Neural progenitor cell (in vitro differentiated cells): ENCODE measurements at regions not wholly inside any gene's neighbourhood (a gene's known extent, or its start where the extent isn't known, plus 50 kb on each side); places are given as distances from the start of the nearest gene placed in this dataset.

Experiments
- DNase-seq: peaks from one replicate; pipeline ENCODE4 v3.0.0-alpha.2; 2016; ENCODE audit warnings: low spot score
- H2AFZ ChIP-seq: fragments of 200-600 bp; sonication (generic); replicated peaks from 2 replicates; pipeline ENCODE4 v1.6.1; 2016; ENCODE audit warnings: antibody characterized with exemption
- H3F3A ChIP-seq: fragments of 200-600 bp; sonication (generic); 2 replicates; pipeline ENCODE4 v1.6.1; 2016; ENCODE audit warnings: antibody characterized with exemption, low read depth
- H3K27ac ChIP-seq: fragments of 200-600 bp; sonication (generic); 2 replicates; pipeline ENCODE4 v1.5.1; 2016; ENCODE audit warnings: mild to moderate bottlenecking
- H3K27me3 ChIP-seq: fragments of 200-600 bp; sonication (generic); 2 replicates; pipeline ENCODE4 v1.6.1; 2016; ENCODE audit warnings: mild to moderate bottlenecking, moderate library complexity
- H3K36me3 ChIP-seq: fragments of 200-600 bp; sonication (generic); 2 replicates; pipeline ENCODE4 v1.5.1; 2016
- H3K4me1 ChIP-seq: fragments of 200-600 bp; sonication (generic); 2 replicates; pipeline ENCODE4 v1.6.1; 2016; ENCODE audit warnings: mixed run types
- H3K4me2 ChIP-seq: fragments of 200-600 bp; sonication (generic); 2 replicates; pipeline ENCODE4 v1.6.1; 2016
- H3K4me3 ChIP-seq: fragments of 200-600 bp; sonication (generic); 2 replicates; pipeline ENCODE4 v1.5.1; 2016
- H3K79me2 ChIP-seq: fragments of 200-600 bp; sonication (generic); 2 replicates; pipeline ENCODE4 v1.6.1; 2016; ENCODE audit warnings: low read depth
- H3K9ac ChIP-seq: fragments of 200-600 bp; sonication (generic); 2 replicates; pipeline ENCODE4 v1.6.1; 2016
- H3K9me3 ChIP-seq: fragments of 200-600 bp; sonication (generic); 2 replicates; pipeline ENCODE4 v1.5.1; 2016; ENCODE audit warnings: low read depth
- H4K20me1 ChIP-seq: fragments of 200-600 bp; sonication (generic); 2 replicates; pipeline ENCODE4 v1.6.1; 2016; ENCODE audit warnings: low read depth
- H3K27ac Mint-ChIP-seq: 3 replicates; pipeline ENCODE4 v1.8.0; 2021; ENCODE audit warnings: mixed read lengths
- H3K27me3 Mint-ChIP-seq: 2 replicates; pipeline ENCODE4 v1.8.0; 2022; ENCODE audit warnings: low read depth, mild to moderate bottlenecking, inconsistent platforms, moderate library complexity, mixed read lengths; ENCODE audit not compliant: insufficient read depth
- H3K36me3 Mint-ChIP-seq: 3 replicates; pipeline ENCODE4 v1.8.0; 2021; ENCODE audit warnings: mixed read lengths
- H3K4me1 Mint-ChIP-seq: 3 replicates; pipeline ENCODE4 v1.8.0; 2021; ENCODE audit warnings: mixed read lengths
- H3K4me3 Mint-ChIP-seq: 3 replicates; pipeline ENCODE4 v1.8.0; 2021; ENCODE audit warnings: mild to moderate bottlenecking, moderate library complexity, mixed read lengths
- H3K9me3 Mint-ChIP-seq: 3 replicates; pipeline ENCODE4 v1.8.0; 2020; ENCODE audit warnings: mixed read lengths
- EZH2 ChIP-seq: fragments of 200-600 bp; sonication (generic); IDR thresholded peaks from 2 replicates; pipeline ENCODE4 v1.6.1; 2017; ENCODE audit warnings: antibody characterized with exemption, mild to moderate bottlenecking, moderate library complexity
- EZH2phosphoT487 ChIP-seq: fragments of 200-600 bp; sonication (generic); IDR thresholded peaks from 2 replicates; pipeline ENCODE4 v1.6.1; 2017; ENCODE audit warnings: antibody characterized with exemption
- TF ChIP-seq, protein P1 (sequence below): fragments of 200-600 bp; sonication (generic); IDR thresholded peaks from 2 replicates; pipeline ENCODE4 v1.5.1; 2017; ENCODE audit warnings: antibody characterized with exemption, mild to moderate bottlenecking

DNA sequence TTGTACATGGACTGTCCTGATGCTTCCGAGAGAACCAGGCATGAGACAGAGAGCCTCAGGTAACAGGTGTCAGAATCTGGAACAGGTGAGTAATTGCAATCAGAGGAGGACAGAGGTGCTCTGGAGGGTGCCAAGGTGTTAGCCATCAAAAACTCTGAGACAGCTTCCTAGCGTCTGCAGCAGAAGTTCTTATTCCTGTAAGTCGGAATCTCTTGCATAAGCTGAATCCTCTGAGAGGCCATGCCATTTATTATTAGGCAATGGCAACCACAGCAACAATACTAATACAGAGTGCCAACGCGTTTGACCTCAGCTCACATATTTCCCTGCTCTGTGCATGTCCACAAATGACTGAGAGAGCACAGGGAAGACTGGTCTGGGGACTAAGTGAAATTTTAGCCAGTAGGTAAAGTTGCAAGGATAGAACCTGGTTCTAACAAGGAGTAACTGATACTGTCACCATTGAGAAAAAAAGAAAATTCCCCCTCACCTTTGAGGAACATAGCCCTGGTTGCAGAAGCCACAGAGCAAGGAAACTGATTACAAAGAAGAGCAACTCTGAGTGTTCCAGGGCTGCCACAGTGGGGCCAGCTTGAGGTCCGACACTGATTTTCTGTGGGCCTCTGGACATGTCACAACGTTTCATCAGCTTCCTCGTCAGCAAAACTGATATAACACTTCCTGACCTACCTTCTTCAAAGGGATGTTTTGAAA lies 55.1 kb upstream of the ACSL3 start:
- no peak overlapping the region for H3K27ac Mint-ChIP-seq
- TF ChIP-seq EZH2: no peak
- TF ChIP-seq EZH2phosphoT487: no peak
- TF ChIP-seq, protein P1, sequence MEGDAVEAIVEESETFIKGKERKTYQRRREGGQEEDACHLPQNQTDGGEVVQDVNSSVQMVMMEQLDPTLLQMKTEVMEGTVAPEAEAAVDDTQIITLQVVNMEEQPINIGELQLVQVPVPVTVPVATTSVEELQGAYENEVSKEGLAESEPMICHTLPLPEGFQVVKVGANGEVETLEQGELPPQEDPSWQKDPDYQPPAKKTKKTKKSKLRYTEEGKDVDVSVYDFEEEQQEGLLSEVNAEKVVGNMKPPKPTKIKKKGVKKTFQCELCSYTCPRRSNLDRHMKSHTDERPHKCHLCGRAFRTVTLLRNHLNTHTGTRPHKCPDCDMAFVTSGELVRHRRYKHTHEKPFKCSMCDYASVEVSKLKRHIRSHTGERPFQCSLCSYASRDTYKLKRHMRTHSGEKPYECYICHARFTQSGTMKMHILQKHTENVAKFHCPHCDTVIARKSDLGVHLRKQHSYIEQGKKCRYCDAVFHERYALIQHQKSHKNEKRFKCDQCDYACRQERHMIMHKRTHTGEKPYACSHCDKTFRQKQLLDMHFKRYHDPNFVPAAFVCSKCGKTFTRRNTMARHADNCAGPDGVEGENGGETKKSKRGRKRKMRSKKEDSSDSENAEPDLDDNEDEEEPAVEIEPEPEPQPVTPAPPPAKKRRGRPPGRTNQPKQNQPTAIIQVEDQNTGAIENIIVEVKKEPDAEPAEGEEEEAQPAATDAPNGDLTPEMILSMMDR: no peak
- H3K79me2 ChIP-seq: no peaks in the 10 kb centered on the region
- no peak overlapping the region for H3K9ac ChIP-seq
- no peaks in the 10 kb centered on the region for H3K36me3 ChIP-seq
- H3K9me3 ChIP-seq: no peaks in the 10 kb centered on the region
- no peak overlapping the region for H3K27ac ChIP-seq
- no peak for DNase-seq
- H3K9me3 Mint-ChIP-seq: no peaks in the 10 kb centered on the region
- no peaks in the 10 kb centered on the region for H3K4me1 ChIP-seq
- no peak overlapping the region for H2AFZ ChIP-seq
- H3K4me3 Mint-ChIP-seq: no peak overlapping the region
- H3K27me3 ChIP-seq: no peaks in the 10 kb centered on the region
- peaks cover 2% of the 10 kb centered on the region for H3K4me1 Mint-ChIP-seq
- no peaks in the 10 kb centered on the region for H4K20me1 ChIP-seq
- H3K27me3 Mint-ChIP-seq: peaks cover 5% of the 10 kb centered on the region
- no peaks in the 10 kb centered on the region for H3F3A ChIP-seq
- no peak overlapping the region for H3K4me3 ChIP-seq
- no peaks in the 10 kb centered on the region for H3K36me3 Mint-ChIP-seq
- no peak overlapping the region for H3K4me2 ChIP-seq

DNA sequence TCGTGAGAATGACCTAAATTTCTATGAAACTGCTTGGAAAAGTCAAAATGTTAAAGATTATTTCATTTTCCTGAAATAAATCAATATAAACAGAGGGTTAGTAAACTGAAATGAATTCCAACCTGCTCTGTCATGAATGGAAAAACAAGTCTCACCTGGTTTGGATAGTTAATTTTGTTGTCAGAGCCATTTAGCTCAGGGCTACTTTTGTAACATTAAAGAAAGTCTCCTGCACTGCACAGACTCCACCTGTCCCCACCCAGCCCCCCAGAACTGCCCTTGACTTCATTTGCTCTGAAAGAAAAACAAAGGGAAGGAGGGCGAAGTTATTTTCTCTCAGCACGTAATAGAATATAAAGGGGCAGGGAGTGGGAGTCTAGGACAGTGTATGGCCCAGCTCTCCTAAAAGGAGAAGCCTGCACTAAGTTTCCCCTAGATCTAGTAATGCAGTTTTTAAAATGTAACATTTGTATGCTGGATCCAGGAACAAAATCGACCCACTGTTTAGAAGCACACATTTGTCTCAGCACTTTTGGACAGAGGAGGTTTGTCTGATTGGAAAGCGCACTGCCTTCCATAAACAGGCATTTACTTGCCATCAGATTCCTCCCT lies 54.2 kb upstream of the ACSL3 start:
- no peak overlapping the region for H3K4me3 Mint-ChIP-seq
- no peak overlapping the region for H3K4me2 ChIP-seq
- H3K27me3 ChIP-seq: no peaks in the 10 kb centered on the region
- no peak for TF ChIP-seq EZH2phosphoT487
- TF ChIP-seq, protein P1: no peak
- TF ChIP-seq EZH2: no peak
- H2AFZ ChIP-seq: no peak overlapping the region
- no peak overlapping the region for H3K9ac ChIP-seq
- peaks cover 2% of the 10 kb centered on the region for H3K4me1 Mint-ChIP-seq
- no peak overlapping the region for H3K4me3 ChIP-seq
- no peak overlapping the region for H3K27ac Mint-ChIP-seq
- peaks cover 5% of the 10 kb centered on the region for H3K27me3 Mint-ChIP-seq
- H3K9me3 Mint-ChIP-seq: no peaks in the 10 kb centered on the region
- no peaks in the 10 kb centered on the region for H4K20me1 ChIP-seq
- H3K27ac ChIP-seq: no peak overlapping the region
- H3K4me1 ChIP-seq: no peaks in the 10 kb centered on the region
- H3K79me2 ChIP-seq: no peaks in the 10 kb centered on the region
- no peaks in the 10 kb centered on the region for H3K36me3 Mint-ChIP-seq
- H3F3A ChIP-seq: no peaks in the 10 kb centered on the region
- no peak for DNase-seq
- no peaks in the 10 kb centered on the region for H3K9me3 ChIP-seq
- H3K36me3 ChIP-seq: no peaks in the 10 kb centered on the region

DNA sequence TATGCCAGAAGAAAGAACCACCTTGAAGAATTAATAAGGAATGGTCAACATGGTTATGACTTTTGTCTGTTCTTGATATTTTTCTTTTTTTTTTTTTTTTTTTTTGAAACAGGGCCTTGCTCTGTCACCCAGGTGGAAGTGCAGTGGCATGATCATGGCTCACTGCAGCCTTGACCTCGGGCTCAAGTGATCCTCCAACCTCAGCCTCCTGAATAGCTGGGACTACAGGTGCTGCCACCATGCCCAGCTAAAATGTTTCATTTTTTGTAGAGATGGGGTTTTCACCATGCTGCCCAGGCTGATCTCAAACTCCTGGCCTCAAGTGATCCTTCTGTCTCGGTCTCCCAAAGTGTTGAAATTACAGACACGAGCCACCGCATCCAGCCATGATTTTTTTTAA lies 53.4 kb upstream of the ACSL3 start:
- Mint-ChIP-seq H3K4me3 (no peak overlapping the region), H3K27ac (no peak overlapping the region), H3K36me3 (no peaks in the 10 kb centered on the region), H3K4me1 (peaks cover 2% of the 10 kb centered on the region), H3K9me3 (no peaks in the 10 kb centered on the region), H3K27me3 (peaks cover 5% of the 10 kb centered on the region)
- Histone ChIP-seq H3K9me3 (no peaks in the 10 kb centered on the region), H2AFZ (no peak overlapping the region), H3K36me3 (no peaks in the 10 kb centered on the region), H3K4me2 (no peak overlapping the region), H3K9ac (no peak overlapping the region), H3K4me3 (no peak overlapping the region), H3K4me1 (no peaks in the 10 kb centered on the region), H4K20me1 (no peaks in the 10 kb centered on the region), H3K27me3 (no peaks in the 10 kb centered on the region), H3K79me2 (no peaks in the 10 kb centered on the region), H3K27ac (no peak overlapping the region), H3F3A (no peaks in the 10 kb centered on the region)
- no peak for TF ChIP-seq EZH2
- TF ChIP-seq, protein P1: no peak
- TF ChIP-seq EZH2phosphoT487: no peak
- DNase-seq: no peak
